GM23338 (cell line): ENCODE measurements at regions not wholly inside any gene's neighbourhood (a gene's known extent, or its start where the extent isn't known, plus 50 kb on each side); places are given as distances from the start of the nearest gene placed in this dataset.

ENCODE experiments used
- ATAC-seq: fragments of 200-7000 bp; cut with Tn5 transposase; 3 replicates; pipeline ENCODE4 v1.9.1; 2020
- DNase-seq: peaks from one replicate; pipeline ENCODE4 v3.0.0-alpha.2; 2015; ENCODE audit warnings: low spot score
- H2AFZ ChIP-seq: fragments of 200-600 bp; sonication (generic); 2 replicates; pipeline ENCODE4 v1.8.0; 2016; ENCODE audit warnings: antibody characterized with exemption, mild to moderate bottlenecking, moderate library complexity
- H3F3A ChIP-seq: fragments of 200-600 bp; sonication (generic); replicated peaks from 2 replicates; pipeline ENCODE4 v1.8.0; 2017; ENCODE audit warnings: antibody characterized with exemption, mixed run types, low read depth
- H3K27ac ChIP-seq: fragments of 200-600 bp; sonication (generic); 2 replicates; pipeline ENCODE4 v1.6.1; 2016; ENCODE audit warnings: low read depth
- H3K27me3 ChIP-seq: fragments of 200-600 bp; sonication (generic); 2 replicates; pipeline ENCODE4 v1.8.0; 2016; ENCODE audit warnings: mild to moderate bottlenecking, mixed run types, moderate library complexity; ENCODE audit not compliant: insufficient read depth
- H3K36me3 ChIP-seq: fragments of 200-600 bp; sonication (generic); 2 replicates; pipeline ENCODE4 v1.8.0; 2016; ENCODE audit warnings: mild to moderate bottlenecking; ENCODE audit not compliant: insufficient read depth
- H3K4me1 ChIP-seq: fragments of 200-600 bp; sonication (generic); 2 replicates; pipeline ENCODE4 v1.8.0; 2016; ENCODE audit warnings: mild to moderate bottlenecking, moderate library complexity; ENCODE audit not compliant: insufficient read depth
- H3K4me2 ChIP-seq: fragments of 200-600 bp; sonication (generic); 2 replicates; pipeline ENCODE4 v1.7.1; 2017; ENCODE audit warnings: mixed run types
- H3K4me3 ChIP-seq: fragments of 200-600 bp; sonication (generic); 2 replicates; pipeline ENCODE4 v1.6.1; 2016; ENCODE audit warnings: mixed run types
- H3K79me2 ChIP-seq: fragments of 200-600 bp; sonication (generic); replicated peaks from 2 replicates; pipeline ENCODE4 v1.8.0; 2017; ENCODE audit warnings: mild to moderate bottlenecking; ENCODE audit not compliant: insufficient read depth
- H3K9me2 ChIP-seq: fragments of 200-600 bp; sonication (generic); 2 replicates; pipeline ENCODE4 v1.8.0; 2017; ENCODE audit not compliant: insufficient read depth
- H4K20me1 ChIP-seq: fragments of 200-600 bp; sonication (generic); replicated peaks from 2 replicates; pipeline ENCODE4 v1.8.0; 2017; ENCODE audit warnings: mild to moderate bottlenecking; ENCODE audit not compliant: insufficient read depth
- H3K27ac Mint-ChIP-seq: 2 replicates; pipeline ENCODE4 v1.8.0; 2020; ENCODE audit warnings: inconsistent platforms, mild to moderate bottlenecking, moderate library complexity, mixed read lengths
- H3K27me3 Mint-ChIP-seq: 3 replicates; pipeline ENCODE4 v1.8.0; 2022; ENCODE audit warnings: low read depth, mild to moderate bottlenecking, moderate library complexity, mixed read lengths, inconsistent platforms; ENCODE audit not compliant: insufficient read depth, poor library complexity
- H3K36me3 Mint-ChIP-seq: 3 replicates; pipeline ENCODE4 v1.8.0; 2021; ENCODE audit warnings: low read depth, mild to moderate bottlenecking, inconsistent platforms, moderate library complexity, mixed read lengths
- H3K4me1 Mint-ChIP-seq: 3 replicates; pipeline ENCODE4 v1.8.0; 2020; ENCODE audit warnings: mild to moderate bottlenecking, inconsistent platforms, mixed read lengths
- H3K4me3 Mint-ChIP-seq: 3 replicates; pipeline ENCODE4 v1.8.0; 2021; ENCODE audit warnings: moderate library complexity, mild to moderate bottlenecking, inconsistent platforms, mixed read lengths
- H3K9me3 Mint-ChIP-seq: 3 replicates; pipeline ENCODE4 v1.8.0; 2020; ENCODE audit warnings: moderate library complexity, mild to moderate bottlenecking, inconsistent platforms, mixed read lengths
- CREB1 ChIP-seq: fragments of 250-450 bp; sonication (Bioruptor Pico); IDR thresholded peaks from 2 replicates; pipeline ENCODE4 v1.5.0; 2020; ENCODE audit warnings: low read depth, mild to moderate bottlenecking, moderate library complexity
- CTCF ChIP-seq, 2 experiments: fragments of 200-600 bp in 1 of 2; sonication (generic) in 1 of 2; conservative IDR thresholded peaks; 2 replicates each; pipeline versions ENCODE4 v1.5.1 to v1.6.1; 2016 to 2017; ENCODE audit warnings: antibody characterized with exemption in 2 of 2, low read depth in 2 of 2, mild to moderate bottlenecking in 2 of 2, moderate library complexity in 1 of 2
- JUNB ChIP-seq: IDR thresholded peaks from one replicate; pipeline ENCODE4 v1.6.1; 2016; ENCODE audit warnings: antibody characterized with exemption; ENCODE audit not compliant: unreplicated experiment
- REST ChIP-seq: IDR thresholded peaks from one replicate; pipeline ENCODE4 v1.6.1; 2018; ENCODE audit warnings: antibody characterized with exemption; ENCODE audit not compliant: unreplicated experiment
- STAT1 ChIP-seq: IDR thresholded peaks from one replicate; pipeline ENCODE4 v1.6.1; 2016; ENCODE audit warnings: antibody characterized with exemption; ENCODE audit not compliant: unreplicated experiment
- ZNF331 ChIP-seq: fragments of 250-450 bp; sonication (Bioruptor Pico); IDR thresholded peaks from 2 replicates; pipeline ENCODE4 v1.5.0; 2020; ENCODE audit warnings: low read depth, mild to moderate bottlenecking, moderate library complexity
- ZNF462 ChIP-seq: fragments of 250-450 bp; sonication (Bioruptor Pico); IDR thresholded peaks from 2 replicates; pipeline ENCODE4 v1.5.0; 2020; ENCODE audit warnings: mild to moderate bottlenecking, moderate library complexity

- TF ChIP-seq ZNF462 (CRISPR knock-in tag) (no peak), JUNB (no peak), ZNF331 (no peak), CREB1 (CRISPR knock-in tag) (no peak), CTCF (conservative IDR thresholded peaks at IDR 0.05; ENCODE audit: low read depth in 2 of 2) (no peak)
Measured at GRCh38 chr7:25652366-25652765, 424.1 kb upstream of the NPVF start (continued).

- no peak overlapping the region for H3K4me3 ChIP-seq
- H3K4me2 ChIP-seq, result no peak overlapping the region
- no peaks in the 10 kb centered on the region for H3K27me3 ChIP-seq
- H3K27ac ChIP-seq, result no peak overlapping the region
- no peaks in the 10 kb centered on the region for H3F3A ChIP-seq
- H3K36me3 Mint-ChIP-seq, result no peaks in the 10 kb centered on the region
- H3K4me3 Mint-ChIP-seq, result no peak overlapping the region
- H4K20me1 ChIP-seq, result no peaks in the 10 kb centered on the region
- no peaks in the 10 kb centered on the region for H3K9me2 ChIP-seq
- no peaks in the 10 kb centered on the region for H3K4me1 ChIP-seq
- no peak overlapping the region for H3K27ac Mint-ChIP-seq
- DNase-seq (no peak), ATAC-seq (no peak)
- no peaks in the 10 kb centered on the region for H3K79me2 ChIP-seq
- no peaks in the 10 kb centered on the region; the same call in 2 of the 3 replicates for H3K9me3 Mint-ChIP-seq
- no peaks in the 10 kb centered on the region for H3K27me3 Mint-ChIP-seq
- H2AFZ ChIP-seq, result peak overlapping the region; percentile 69; the same call in 1 of the 2 replicates
- peaks cover 6% of the 10 kb centered on the region; the same call in 2 of the 3 replicates for H3K4me1 Mint-ChIP-seq
- no peaks in the 10 kb centered on the region for H3K36me3 ChIP-seq
- TF ChIP-seq REST (no peak), STAT1 (no peak)
Measured at GRCh38 chr7:25653384-25653783, 425.1 kb upstream of the NPVF start.
